Suppressor macrophage treated with lipopolysaccharide for 4 hours (primary cell): ENCODE measurements at regions not wholly inside any gene's neighbourhood (a gene's known extent, or its start where the extent isn't known, plus 50 kb on each side); places are given as distances from the start of the nearest gene placed in this dataset.
"Not testable (repeated sequence)": the region's sequence is repeated elsewhere in the genome, so short reads cannot be mapped to it uniquely, and the experiment has no call there.

Source experiments
- DNase-seq: peaks from one replicate; pipeline ENCODE4 v3.0.0-alpha.2; 2020

DNA sequence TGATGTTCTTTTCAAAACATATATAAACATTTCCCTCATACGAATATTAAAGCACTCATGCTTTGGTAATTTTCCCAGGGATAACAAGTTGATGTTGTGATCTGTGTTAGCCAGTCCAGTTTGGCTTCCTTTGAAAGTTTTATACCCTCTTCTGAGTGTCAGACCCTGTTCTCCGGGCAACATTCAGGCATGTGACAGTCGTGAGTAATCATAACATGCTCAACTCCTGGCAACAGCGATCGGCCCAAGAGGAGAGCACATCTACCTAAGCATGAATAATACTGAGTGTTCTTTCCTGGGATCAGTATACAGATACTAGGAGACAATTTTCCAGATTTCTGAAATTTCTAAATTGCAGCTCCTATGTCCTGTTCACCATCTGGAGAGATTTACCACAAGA is 1086.4 kb downstream of the CDH8 start:
- DNase-seq: no peak

DNA sequence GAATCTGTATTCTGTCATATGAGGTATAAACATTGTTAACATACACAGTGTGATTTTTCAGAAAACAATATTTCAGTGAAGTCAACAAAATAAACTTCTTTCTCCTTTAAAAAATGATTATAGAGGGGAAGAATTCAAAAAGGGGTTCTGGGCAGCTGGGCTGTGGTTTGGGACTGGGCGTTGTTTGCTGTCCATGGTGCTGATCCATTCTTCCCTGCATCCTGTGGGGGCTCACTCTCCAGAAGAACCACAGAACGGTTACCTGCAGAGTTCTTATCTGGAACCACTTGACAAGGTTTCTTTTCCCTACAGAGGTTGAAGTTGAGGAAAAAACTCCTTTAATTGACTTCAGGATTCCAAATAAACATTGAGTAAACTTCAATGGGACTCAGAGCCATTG is 1091.0 kb downstream of the CDH8 start:
- no peak for DNase-seq

DNA sequence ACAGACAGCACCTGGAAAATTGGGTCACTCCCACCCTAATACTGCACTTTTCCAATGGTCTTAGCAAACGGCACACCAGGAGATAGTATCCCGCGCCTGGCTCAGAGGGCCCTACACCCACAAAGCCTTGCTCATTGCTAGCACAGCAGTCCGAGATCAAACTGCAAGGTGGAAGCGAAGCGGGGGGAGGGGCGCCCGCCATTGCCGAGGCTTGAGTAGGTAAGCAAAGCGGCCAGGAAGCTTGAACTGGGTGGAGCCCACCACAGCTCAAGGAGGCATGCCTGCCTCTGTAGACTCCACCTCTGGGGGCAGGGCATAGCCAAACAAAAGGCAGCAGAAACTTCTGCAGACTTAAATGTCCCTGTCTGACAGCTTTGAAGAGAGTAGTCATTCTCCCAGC is 1100.0 kb downstream of the CDH8 start:
- DNase-seq: not testable (repeated sequence)

DNA sequence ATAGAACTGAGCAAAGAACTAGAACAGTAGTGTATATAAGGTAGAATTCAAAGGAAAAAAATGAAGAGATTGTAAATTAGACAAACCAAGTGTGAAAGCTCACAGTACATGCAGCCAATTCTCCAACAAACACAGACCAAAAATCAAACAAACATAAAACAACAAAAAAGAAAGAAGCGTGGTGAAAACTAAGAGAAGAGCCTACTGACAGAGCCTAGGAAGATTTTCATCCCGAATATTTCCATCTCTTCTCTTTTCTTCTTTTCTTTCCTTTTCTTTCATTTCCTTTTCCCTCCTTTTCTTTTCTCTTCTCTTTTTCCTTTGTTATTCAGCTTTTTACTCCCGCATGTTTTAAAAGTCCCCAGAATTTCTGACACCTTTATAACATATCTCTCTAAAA is 1103.6 kb downstream of the CDH8 start:
- DNase-seq: no peak

DNA sequence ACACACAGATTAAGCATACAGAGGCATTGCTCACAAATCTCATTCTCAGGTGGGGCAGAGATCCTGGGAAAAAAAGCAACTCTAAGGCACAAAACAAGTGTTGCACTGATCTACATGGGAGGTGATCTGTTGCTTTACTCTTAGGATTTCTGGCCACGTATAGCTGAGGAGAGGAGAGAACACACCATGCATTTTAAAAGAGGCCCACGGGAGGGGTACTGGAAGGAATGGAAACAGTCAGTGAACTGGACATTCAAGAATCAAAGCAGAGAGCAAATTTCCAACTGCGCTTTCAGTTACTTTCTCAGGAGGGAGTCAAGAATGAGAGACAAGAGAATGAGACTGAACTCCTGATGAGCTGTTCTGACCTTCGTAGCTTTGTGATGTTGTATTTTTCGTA is 1105.9 kb downstream of the CDH8 start:
- DNase-seq: no peak

DNA sequence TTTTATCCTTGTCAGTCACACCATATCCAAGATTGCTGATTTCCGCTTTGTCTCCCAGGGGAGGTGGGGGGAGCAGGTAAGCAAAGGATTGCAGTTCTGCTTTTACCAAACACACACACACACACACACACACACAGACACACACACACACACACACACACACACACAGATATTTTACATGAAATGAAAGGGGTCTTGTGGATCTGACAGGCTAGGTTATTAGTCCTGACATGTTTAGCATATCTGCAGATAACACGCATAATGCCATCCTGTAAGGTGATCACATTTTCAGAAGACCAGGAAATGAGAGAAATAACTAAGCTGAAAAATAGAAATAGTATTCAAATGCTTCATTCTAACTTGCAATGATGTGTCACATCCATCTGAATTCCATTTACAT is 1113.3 kb downstream of the CDH8 start:
- no peak for DNase-seq

DNA sequence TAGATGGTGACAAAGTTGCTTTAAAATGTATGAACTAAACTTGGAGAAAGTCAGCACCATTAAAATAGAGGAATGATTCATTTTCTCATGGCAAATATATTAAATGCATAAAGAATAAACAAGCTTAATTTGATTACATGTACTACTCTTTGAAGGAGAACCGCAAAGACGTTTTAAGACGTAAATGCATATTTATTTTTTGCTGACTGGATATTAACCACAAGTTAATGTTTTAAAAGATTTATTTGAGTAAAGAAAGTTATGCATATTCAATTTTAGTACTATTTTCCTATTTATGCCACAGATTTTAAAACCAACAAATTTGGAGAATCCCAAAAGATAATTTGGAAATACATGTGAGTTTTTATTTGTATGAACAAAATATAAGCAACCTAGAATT is 1121.9 kb downstream of the CDH8 start:
- no peak for DNase-seq

DNA sequence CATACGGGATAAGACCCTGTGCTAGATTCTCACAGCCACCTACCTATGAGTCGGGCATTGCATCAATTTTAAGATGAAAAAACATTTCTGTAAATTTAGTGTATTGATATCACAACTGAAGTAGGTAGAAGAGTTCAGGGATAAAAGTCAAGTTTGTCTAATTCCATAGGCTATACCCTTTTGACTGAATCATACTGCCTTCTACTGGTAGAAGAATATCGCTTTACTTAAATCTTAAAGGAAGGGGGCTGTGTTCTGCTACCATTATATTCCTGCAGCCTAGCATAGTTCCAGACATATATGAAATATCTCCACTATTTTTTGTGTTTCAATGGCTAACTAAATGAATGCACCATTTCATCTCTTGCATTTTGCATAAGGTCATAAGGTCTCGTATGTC is 1128.6 kb downstream of the CDH8 start:
- no peak for DNase-seq

DNA sequence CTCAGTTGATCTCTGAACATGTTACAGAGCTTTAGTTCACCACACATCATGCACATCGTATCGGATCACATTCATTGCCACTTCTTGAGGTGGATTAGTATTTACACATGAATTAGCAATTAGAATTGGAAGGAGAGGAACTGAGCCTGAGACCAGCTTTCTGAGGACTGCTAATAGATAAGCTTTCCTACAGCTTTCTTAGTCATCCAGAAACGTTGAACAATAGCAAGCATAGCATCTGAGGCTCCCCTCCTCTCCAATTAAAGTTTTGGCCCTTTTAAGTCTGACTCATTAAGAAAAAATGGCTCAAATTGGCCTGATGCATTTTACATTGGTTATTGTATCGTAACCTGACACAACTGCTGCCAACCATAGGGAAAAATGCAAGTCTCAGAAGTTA is 1130.4 kb downstream of the CDH8 start:
- DNase-seq: no peak

DNA sequence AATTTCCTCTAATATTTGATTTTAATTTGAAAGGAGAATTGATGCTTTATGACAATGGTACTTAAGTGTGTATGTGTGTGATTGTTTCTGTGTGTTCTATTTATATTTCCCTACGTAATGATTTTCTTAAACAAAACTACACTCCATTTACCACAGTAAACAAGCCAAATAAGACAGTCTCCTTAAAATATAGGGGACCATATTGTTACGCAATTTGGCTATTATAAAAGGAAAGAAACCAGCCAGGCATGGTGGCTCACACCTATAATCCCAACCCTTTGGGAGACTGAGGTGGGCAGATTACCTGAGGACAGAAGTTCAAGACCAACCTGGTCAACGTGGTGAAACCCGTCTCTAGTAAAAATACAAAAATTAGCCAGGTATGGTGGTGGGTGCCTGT is 1134.1 kb downstream of the CDH8 start:
- no peak for DNase-seq

DNA sequence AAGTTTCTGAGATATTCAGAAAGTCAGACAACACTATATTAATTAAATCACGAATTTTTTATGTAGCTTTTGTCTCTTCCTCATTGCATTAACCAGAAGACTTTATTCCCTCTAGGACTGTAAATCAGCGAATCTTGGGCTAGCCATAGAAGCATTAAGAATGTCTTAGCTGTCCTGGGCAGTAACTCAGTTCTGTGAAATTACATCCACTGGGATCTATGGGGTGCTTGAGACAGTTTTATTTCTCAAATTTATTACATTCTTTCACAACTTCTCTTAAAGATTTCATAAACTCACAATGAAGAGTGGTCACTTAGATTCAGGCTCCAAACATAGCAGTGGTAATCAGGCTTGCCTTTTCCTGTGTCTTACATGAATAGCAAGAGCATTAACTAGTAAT is 1153.4 kb downstream of the CDH8 start:
- DNase-seq: no peak

DNA sequence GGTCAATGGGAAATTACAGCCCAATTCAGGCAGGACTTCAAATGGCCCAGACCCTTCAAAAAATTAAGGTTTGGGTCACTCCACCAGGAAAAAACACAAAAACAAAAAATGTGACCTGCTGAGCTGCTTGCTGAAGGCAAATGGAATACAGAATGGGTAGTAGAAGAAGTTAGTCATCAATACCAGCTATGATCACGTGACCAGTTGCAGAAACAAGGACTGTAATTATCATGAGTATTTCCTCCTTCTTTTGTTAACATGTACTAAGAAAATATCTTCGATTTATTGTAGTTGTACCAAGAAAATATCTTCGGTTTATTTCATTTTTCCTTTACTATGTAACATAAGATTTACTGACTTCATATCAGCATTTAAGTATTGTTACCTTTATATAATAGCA is 1183.6 kb downstream of the CDH8 start:
- no peak for DNase-seq

DNA sequence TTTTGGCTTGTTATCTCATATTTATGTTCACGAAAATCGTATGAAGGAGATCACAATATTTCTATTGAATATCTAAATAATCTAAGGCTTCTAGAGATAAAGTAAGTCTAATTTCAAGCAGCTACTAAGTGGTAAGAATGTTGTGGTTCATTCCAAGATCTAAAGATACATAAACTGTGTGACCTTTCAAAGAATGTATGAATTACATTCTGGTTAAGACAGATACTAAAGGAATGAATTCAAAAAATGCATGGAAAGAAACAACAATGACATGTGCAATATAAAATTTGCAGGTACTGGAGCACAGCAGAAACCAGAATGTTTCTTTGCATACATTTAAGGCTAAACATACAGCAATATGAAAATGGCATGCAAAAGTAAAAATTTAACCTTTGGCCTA is 1214.6 kb downstream of the CDH8 start:
- DNase-seq: no peak

DNA sequence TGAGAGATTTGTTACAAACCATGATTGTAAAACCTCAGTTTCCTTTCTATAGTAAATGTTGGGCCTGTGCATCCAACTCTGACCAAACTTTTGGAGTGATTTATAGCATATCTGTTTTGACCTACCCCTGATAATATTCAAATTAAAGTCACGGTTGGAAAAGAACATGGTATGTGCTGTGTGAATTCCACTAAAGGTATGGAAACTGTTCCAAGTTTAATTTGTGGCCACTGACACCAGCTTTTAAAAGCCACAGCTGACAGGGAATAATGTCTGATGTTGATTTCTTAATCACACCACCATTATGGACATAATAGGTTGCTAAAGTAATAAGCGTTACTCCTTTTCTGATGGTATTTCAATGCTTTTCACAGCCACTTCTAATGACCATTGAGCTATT is 1215.9 kb downstream of the CDH8 start:
- DNase-seq: no peak

DNA sequence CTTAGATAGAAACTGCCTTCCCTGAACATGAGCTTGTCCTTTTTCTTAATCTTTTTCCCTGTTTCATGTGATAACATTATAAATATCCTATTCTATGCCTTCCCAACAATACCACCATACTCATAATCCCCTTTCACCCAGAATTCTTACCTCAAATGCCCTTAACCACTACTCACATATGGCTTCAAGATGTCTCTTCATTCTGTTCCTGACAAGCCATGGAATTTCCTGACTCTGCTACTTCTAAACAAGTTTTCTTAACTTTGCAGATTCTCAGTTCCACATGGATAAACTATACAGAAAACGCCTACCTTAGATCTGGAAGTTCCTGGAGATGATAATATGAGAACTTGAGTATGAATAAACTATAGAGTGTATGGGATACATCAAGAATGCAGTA is 1217.8 kb downstream of the CDH8 start:
- no peak for DNase-seq

DNA sequence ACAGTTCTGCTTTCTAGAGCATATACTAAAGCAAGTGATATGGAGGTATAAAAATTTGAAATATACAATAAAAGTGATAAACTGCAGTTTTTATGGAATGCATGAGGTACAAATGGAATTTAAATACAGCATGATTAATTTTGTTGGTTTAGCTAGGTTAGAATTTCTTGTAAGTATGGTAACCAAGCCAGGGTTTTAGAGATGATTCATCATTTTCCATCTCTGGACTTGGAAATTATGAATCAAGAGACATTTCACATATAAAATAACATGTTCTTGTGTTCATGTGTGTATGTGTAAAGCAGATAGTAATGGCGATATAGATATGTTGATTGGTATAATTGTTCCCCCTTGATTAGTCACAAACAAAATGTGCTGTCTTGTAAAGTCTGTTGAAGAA is 1219.8 kb downstream of the CDH8 start:
- DNase-seq: no peak

DNA sequence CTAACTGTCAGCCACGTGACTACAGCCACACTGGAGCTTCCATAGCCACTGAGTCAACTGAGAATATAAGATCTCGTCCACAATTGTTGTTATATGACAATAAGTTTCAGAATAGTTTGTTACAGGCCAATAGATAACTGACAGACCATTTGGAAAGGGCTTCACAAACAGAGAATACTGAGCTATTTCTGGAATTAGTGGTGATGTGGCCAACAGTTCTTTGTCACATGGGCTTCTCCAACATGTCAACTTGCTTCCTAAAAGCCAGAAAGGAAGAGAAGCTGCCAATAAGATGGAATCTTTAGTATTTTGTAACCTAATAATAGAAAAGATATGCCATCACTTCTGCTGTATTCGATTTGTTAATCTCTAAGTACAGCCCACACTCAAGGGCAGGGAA is 1220.4 kb downstream of the CDH8 start:
- no peak for DNase-seq

DNA sequence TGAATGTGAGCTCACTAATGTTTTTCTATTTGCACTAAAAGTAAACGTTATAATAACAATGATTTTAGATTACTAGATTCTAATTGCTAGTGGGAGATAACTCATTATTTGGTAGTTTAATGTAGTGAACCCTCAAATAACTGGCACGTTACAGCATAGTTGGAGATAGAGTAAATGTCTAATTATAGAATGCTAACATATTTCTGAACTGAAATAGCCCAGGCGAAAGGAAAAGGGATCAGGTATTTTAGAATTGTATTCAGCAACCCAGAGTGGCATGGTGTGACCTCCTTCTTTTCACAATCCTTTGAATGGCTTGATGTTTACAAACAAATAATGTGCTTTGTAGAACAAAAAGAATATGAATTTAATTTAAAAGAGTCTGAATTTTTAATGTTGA is 1221.2 kb downstream of the CDH8 start:
- no peak for DNase-seq

DNA sequence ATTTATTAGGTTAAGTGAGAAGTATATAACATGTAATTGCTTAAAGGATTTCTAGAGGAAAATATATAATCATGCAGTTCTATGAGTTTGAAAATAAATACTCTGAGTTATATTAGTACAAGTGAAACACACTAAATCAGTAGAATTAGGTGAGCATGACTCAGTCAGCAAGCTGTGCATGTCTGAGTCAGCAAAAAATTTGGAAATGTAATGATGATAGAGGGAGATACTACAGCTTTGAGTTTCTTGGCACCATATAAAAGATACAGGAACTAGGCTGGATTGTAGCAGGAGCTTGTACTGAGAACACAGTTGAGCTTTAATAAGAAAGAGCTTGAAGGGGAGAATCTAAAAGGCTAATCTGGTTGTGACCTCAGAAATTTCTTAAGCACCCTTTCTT is 1224.6 kb downstream of the CDH8 start:
- DNase-seq: no peak

DNA sequence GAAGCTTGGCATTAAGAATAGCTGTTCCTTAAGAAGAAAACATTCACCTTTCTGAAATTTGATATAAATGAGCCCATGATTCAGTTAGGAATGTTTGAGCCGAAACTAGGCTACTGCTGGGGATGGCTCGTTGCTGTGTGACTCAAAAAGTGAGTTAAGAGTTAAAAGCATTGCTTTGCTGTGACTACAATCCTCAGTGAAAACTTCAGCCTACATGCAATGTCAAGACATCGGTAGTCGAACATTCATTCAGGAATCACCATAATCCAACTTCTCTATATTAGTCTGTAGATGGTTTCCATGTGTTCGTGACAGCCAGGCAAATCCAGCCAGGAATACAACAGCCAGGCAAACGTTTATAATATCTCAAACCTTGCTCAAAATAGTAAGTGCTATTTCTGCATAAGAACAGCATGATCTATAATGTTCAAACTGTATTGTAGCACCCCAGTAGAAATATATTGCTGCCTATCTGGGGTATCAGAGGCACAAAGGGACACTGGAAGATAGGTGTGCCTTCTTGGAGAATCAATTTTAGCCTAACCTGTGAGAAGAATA is 1225.1 kb downstream of the CDH8 start:
- no peak for DNase-seq

DNA sequence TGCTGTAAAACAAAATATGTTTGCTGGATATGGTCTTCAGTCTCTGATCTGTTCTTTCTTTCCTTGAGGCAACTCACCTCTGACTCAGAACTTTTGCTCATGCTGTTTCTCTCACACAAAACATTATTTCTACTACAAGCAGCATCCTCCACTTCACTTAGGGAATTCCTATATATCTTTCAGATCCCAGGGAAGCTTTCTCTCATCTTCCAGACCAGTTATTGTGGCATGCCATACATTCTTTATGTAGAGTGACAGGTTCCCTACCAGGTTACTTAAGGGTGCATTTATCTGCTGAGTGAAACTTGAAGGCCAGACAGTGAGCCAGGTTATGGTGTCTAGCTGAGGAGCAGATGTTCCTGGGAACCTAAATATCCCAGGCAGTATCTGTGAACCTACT is 1226.0 kb downstream of the CDH8 start:
- DNase-seq: no peak

DNA sequence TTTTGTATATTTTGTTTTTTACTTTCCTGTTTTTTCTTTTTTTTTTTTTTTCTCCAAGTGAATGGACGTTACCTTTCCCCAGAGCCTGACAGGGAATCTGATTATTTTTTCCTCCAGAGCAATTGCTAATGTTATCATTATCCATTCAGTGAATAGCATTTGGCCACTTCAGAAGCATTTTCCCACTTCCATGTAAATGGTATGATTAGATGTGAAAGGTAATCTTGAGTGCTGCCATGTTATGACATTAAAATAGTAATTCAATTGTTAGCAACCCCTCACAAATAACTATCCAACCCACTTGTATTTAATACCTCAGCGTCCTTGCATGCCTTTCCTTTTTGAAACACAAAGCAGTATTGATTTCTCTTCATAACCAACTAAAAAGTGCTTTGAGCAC is 1243.8 kb downstream of the CDH8 start:
- no peak for DNase-seq

DNA sequence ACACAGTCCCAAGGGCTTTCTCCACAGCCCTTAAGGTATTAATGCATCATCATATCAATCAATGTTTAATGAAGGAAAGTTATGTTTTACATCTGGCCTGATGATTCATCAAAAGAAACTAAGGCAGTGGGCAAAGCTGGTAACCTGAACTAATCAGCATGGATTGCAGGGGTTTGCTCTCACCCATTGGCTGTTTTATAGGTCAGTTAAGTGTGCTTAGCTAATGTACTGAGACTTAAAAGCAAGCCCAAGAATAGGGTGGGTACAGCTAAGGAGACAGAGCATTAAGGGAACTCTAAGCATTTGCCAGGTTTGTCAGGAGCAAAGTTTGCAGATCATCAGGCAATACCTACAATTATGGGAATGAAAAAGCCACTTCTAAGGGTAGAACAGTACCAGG is 1247.6 kb downstream of the CDH8 start:
- no peak for DNase-seq

DNA sequence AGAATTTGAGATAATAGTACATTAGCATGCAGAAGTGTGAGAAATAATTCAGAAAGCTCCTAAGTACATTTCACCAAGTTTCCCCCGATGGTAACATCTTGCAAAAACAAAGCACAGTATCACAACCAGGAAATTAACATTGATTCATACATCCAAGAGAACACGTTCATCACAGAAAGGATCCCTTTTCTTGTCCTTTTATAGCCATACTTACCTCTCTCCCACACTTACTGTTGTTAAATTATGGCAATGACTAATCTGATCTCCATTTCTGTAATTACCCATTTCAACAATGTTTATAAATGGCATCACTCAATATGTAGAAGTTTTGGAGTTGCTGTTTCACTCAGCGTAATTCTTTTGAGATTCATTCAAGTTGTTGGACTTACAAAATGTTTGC is 1260.0 kb downstream of the CDH8 start:
- no peak for DNase-seq

DNA sequence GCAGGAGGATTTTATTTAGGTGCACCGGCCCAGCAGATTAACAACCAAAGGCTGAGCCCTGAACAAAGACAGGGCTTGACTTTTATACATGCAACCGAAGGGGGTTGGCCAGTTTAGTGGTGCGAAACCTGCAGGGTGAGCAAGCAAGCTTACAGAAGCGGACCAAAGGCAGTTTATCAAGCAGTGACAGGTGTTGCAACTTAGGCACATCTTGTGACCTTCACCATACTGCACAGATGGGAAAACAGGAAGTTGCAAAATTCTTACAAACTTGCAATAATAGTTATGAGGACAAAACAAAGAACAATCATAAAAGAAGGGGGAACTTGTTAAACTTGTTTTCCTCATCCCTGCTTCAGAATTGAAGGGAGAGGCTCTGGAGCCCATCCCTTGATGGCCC is 1265.1 kb downstream of the CDH8 start:
- no peak for DNase-seq

DNA sequence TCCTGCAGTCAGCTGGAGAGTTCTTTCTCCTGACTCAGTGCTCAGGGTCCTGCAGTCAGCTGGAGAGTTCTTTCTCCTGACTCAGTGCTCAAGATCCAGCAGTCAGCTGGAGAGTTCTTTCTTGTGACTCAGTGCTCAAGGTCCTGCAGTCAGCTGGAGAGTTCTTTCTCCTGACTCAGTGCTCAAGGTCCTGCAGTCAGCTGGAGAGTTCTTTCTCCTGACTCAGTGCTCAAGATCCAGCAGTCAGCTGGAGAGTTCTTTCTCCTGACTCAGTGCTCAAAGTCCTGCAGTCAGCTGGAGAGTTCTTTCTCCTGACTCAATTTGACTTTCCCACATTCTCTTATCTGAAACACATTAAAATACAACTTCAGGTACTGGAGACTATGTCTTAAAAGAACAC is 1265.9 kb downstream of the CDH8 start:
- DNase-seq: not testable (repeated sequence)
